Suprapubic skin (tissue), 4 donors: ENCODE measurements at regions not wholly inside any gene's neighbourhood (a gene's known extent, or its start where the extent isn't known, plus 50 kb on each side); places are given as distances from the start of the nearest gene placed in this dataset.

Experiments
- DNase-seq, 2 donors: peaks; one replicate each; pipeline ENCODE4 v3.0.0-alpha.2; 2019; ENCODE audit warnings: low spot score in 2 of 2
- H3K27ac ChIP-seq: fragments of 200-600 bp; sonication (generic); one replicate; pipeline ENCODE4 v1.5.1; 2019
- H3K27me3 ChIP-seq: fragments of 200-600 bp; sonication (generic); one replicate; pipeline ENCODE4 v1.5.1; 2019
- H3K36me3 ChIP-seq: fragments of 200-600 bp; sonication (generic); one replicate; pipeline ENCODE4 v1.5.1; 2019
- H3K4me1 ChIP-seq: fragments of 200-600 bp; sonication (generic); one replicate; pipeline ENCODE4 v1.5.1; 2019
- H3K4me3 ChIP-seq: fragments of 200-600 bp; sonication (generic); one replicate; pipeline ENCODE4 v1.5.1; 2019; ENCODE audit warnings: mild to moderate bottlenecking
- H3K9me3 ChIP-seq: fragments of 200-600 bp; sonication (generic); one replicate; pipeline ENCODE4 v1.5.1; 2019
- CTCF ChIP-seq, 2 donors: fragments of 200-600 bp in 1 of 2; fragments of 450-650 bp in 1 of 2; sonication (generic) in 1 of 2; IDR thresholded peaks; one replicate each; pipeline ENCODE4 v1.5.1; 2016 to 2019; ENCODE audit warnings: antibody characterized with exemption in 2 of 2, mild to moderate bottlenecking in 1 of 2, moderate library complexity in 1 of 2
- EP300 ChIP-seq: sonication (generic); formaldehyde crosslinking; IDR thresholded peaks from one replicate; pipeline ENCODE4 v1.6.1; 2017; ENCODE audit warnings: antibody characterized with exemption
- POLR2A ChIP-seq, 2 donors: fragments of 450-650 bp; IDR thresholded peaks; one replicate each; pipeline ENCODE4 v1.6.1; 2017; ENCODE audit warnings: antibody characterized with exemption in 2 of 2, mild to moderate bottlenecking in 2 of 2, moderate library complexity in 2 of 2
- POLR2AphosphoS5 ChIP-seq, 3 donors: sonication (generic); formaldehyde crosslinking; IDR thresholded peaks; one replicate each; pipeline ENCODE4 v1.6.1; 2017; ENCODE audit warnings: antibody characterized with exemption in 3 of 3
- WGBS: methylation state at CpG from one replicate; pipeline ENCODE4 v1.1.5; 2018; 5-methylcytosine and 5-hydroxymethylcytosine counted together

DNA sequence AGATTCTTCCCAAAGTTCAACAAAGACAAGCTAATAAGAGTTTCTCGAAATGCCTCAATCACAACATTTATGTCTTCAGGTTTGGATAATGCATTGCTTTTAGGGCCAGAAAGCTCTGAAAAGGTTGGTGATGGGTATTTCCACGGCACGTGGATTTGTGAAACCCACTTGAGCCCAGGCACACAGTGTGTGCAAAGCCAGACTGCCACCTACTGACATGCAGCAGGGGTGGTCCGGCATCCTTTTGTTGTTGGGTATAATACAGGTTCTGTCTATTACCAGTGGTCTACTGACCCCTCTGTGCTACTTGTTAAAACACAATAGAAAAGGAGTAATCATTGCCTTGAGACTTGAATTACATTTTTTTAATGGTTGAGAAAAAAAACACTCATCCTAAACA lies 225.6 kb downstream of the RAP2A start:
- H3K36me3 ChIP-seq, result no peaks in the 10 kb centered on the region
- H3K4me1 ChIP-seq, result no peaks in the 10 kb centered on the region
- no peak overlapping the region for H3K27ac ChIP-seq
- no peak overlapping the region for H3K4me3 ChIP-seq
- H3K9me3 ChIP-seq, result no peaks in the 10 kb centered on the region
- H3K27me3 ChIP-seq, result no peaks in the 10 kb centered on the region
- 52% methylated on average over 4 of the region's 4 CpGs for WGBS
- no peak for DNase-seq
- TF ChIP-seq POLR2AphosphoS5 (IDR thresholded peaks at IDR 0.05) (no peak), POLR2A (IDR thresholded peaks at IDR 0.05) (no peak), EP300 (no peak), CTCF (IDR thresholded peaks at IDR 0.05) (no peak)

GRCh38 chr13:97660594-97661260 lies 226.8 kb downstream of the RAP2A start:
- Histone ChIP-seq H3K27me3 (no peaks in the 10 kb centered on the region), H3K4me1 (no peaks in the 10 kb centered on the region), H3K9me3 (no peaks in the 10 kb centered on the region), H3K36me3 (no peaks in the 10 kb centered on the region), H3K27ac (no peak overlapping the region), H3K4me3 (no peak overlapping the region)
- no peak for DNase-seq
- TF ChIP-seq POLR2AphosphoS5 (IDR thresholded peaks at IDR 0.05), result no peak
- no peak for TF ChIP-seq EP300
- no peak for TF ChIP-seq CTCF (IDR thresholded peaks at IDR 0.05)
- TF ChIP-seq POLR2A (IDR thresholded peaks at IDR 0.05), result no peak
- 62% methylated on average over 11 of the region's 11 CpGs for WGBS

- peaks cover 5% of the 10 kb centered on the region for H3K9me3 ChIP-seq
- WGBS, result 80% methylated on average over 6 of the region's 6 CpGs
- no peaks in the 10 kb centered on the region for H3K4me1 ChIP-seq
- no peaks in the 10 kb centered on the region for H3K36me3 ChIP-seq
- TF ChIP-seq POLR2AphosphoS5 (IDR thresholded peaks at IDR 0.05) (no peak), CTCF (IDR thresholded peaks at IDR 0.05) (no peak), EP300 (no peak), POLR2A (IDR thresholded peaks at IDR 0.05) (no peak)
- H3K4me3 ChIP-seq, result no peak overlapping the region
- DNase-seq, result no peak
- H3K27me3 ChIP-seq, result no peaks in the 10 kb centered on the region
- no peak overlapping the region for H3K27ac ChIP-seq
These were observed 252.6 kb downstream of the RAP2A start for GRCh38 chr13:97686594-97686993.

DNA sequence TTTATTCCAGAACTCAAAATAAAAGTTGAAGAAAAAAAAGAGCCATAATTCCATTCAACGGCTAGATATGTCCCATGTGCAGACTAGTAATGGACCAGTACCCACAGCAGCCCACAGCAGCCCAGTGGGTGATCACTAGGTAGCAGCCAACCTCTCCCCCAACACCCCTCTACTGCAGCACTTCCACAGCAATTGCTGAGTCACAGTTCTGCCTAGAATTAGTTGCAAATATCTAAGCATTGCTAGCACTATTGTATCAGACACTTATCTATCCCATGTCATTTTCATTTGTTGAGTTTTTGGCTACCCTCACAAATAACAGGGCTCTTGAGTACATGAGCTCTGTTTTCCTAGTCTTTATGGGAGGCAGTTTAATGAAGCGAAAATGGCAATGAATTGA lies 258.7 kb downstream of the RAP2A start:
- Histone ChIP-seq H3K4me1 (no peaks in the 10 kb centered on the region), H3K36me3 (no peaks in the 10 kb centered on the region), H3K4me3 (no peak overlapping the region), H3K27ac (no peak overlapping the region), H3K9me3 (peaks cover 5% of the 10 kb centered on the region), H3K27me3 (no peaks in the 10 kb centered on the region)
- DNase-seq, result no peak
- 74% methylated on average over 2 of the region's 2 CpGs for WGBS
- no peak for TF ChIP-seq POLR2A (IDR thresholded peaks at IDR 0.05)

GRCh38 chr13:97695684-97696083 lies 257.8 kb upstream of the IPO5 start:
- no peak for DNase-seq
- TF ChIP-seq CTCF (IDR thresholded peaks at IDR 0.05) (no peak), POLR2A (IDR thresholded peaks at IDR 0.05) (no peak), POLR2AphosphoS5 (IDR thresholded peaks at IDR 0.05) (no peak), EP300 (no peak)
- Histone ChIP-seq H3K4me3 (no peak overlapping the region), H3K4me1 (no peaks in the 10 kb centered on the region), H3K27me3 (no peaks in the 10 kb centered on the region), H3K36me3 (no peaks in the 10 kb centered on the region), H3K9me3 (no peaks in the 10 kb centered on the region), H3K27ac (no peak overlapping the region)
- 82% methylated on average over 6 of the region's 6 CpGs for WGBS

- WGBS, result 58% methylated on average over 2 of the region's 2 CpGs
- Histone ChIP-seq H3K27ac (no peak overlapping the region), H3K36me3 (no peaks in the 10 kb centered on the region), H3K4me3 (no peak overlapping the region), H3K4me1 (no peaks in the 10 kb centered on the region), H3K27me3 (no peaks in the 10 kb centered on the region), H3K9me3 (no peaks in the 10 kb centered on the region)
- TF ChIP-seq EP300, result no peak
- TF ChIP-seq CTCF (IDR thresholded peaks at IDR 0.05), result no peak
- TF ChIP-seq POLR2A (IDR thresholded peaks at IDR 0.05), result no peak
- no peak for TF ChIP-seq POLR2AphosphoS5 (IDR thresholded peaks at IDR 0.05)
- DNase-seq, result no peak
These were observed 256.6 kb upstream of the IPO5 start for GRCh38 chr13:97696921-97697320.
